HCT116 (cell line): ENCODE measurements at regions not wholly inside any gene's neighbourhood (a gene's known extent, or its start where the extent isn't known, plus 50 kb on each side); places are given as distances from the start of the nearest gene placed in this dataset.
"Not testable (repeated sequence)": the region's sequence is repeated elsewhere in the genome, so short reads cannot be mapped to it uniquely, and the experiment has no call there.

Experiments used
- ATAC-seq: fragments of 200-7000 bp; cut with Tn5 transposase; 2 replicates; pipeline ENCODE4 v1.9.1; 2020; ENCODE audit warnings: mild to moderate bottlenecking, moderate library complexity
- BruUV-seq: library from RNA; stranded (reverse); fragments of 400-500 nt; replicated peaks from 2 replicates; lab custom pipeline; 2021; lab: Mats Ljungman, UMichigan
- CTCF ChIA-PET: fragments of 300-600 bp; sonication (Branson Sonifier 250); formaldehyde crosslinking; loops from one replicate; lab custom pipeline; 2021; ENCODE audit warnings: antibody characterized with exemption; lab: Charles Lee
- POLR2A ChIA-PET: fragments of 300-600, 350-600 bp; sonication (Branson Sonifier 250); formaldehyde crosslinking; loops from one replicate; lab custom pipeline; 2021; ENCODE audit warnings: antibody characterized with exemption; lab: Charles Lee
- RAD21 ChIA-PET, 2 experiments: fragments of 300-600 bp; sonication (Branson Sonifier 250); formaldehyde crosslinking; loops; one replicate each; lab custom pipeline; 2023; ENCODE audit warnings: low total read pairs in 2 of 2; ENCODE audit not compliant: uncharacterized antibody in 2 of 2, unreplicated experiment in 2 of 2, low non-redundant PET in 1 of 2; lab: Charles Lee
- DNase-seq: peaks from one replicate; pipeline ENCODE4 v3.0.0-alpha.2; 2010; ENCODE audit warnings: low read depth, low spot score
- H2AFZ ChIP-seq: fragments of 200-600 bp; shearing (Covaris generic), sonication (generic); 2 replicates; pipeline ENCODE4 v1.6.1; 2017; ENCODE audit warnings: low read depth, mixed run types, mixed read lengths, antibody characterized with exemption, low read length; ENCODE audit not compliant: poor library complexity, severe bottlenecking
- H3K27ac ChIP-seq: 2 replicates; pipeline ENCODE4 v1.5.1; 2012; ENCODE audit warnings: low read depth, low read length
- H3K27me3 ChIP-seq: fragments of 200-600 bp; sonication (generic); 2 replicates; pipeline ENCODE4 v1.6.1; 2016; ENCODE audit warnings: mixed run types, low read length, mixed read lengths; ENCODE audit not compliant: insufficient read depth
- H3K36me3 ChIP-seq, 2 experiments: fragments of 200-500 bp in 1 of 2; fragments of 200-600 bp in 1 of 2; sonication (Bioruptor generic) in 1 of 2; sonication (generic) in 1 of 2; 2 replicates each; pipeline versions ENCODE4 v1.5.1 to v1.6.1; 2014 to 2016; ENCODE audit warnings: low read length in 2 of 2, inconsistent platforms in 1 of 2, mixed read lengths in 1 of 2, mixed run types in 1 of 2; ENCODE audit not compliant: insufficient read depth in 2 of 2, control insufficient read depth in 1 of 2
- H3K4me1 ChIP-seq, 2 experiments: fragments of 200-600 bp in 1 of 2; sonication (generic) in 1 of 2; 2 replicates each; pipeline versions ENCODE4 v1.5.1 to v1.6.1; 2012 to 2017; ENCODE audit warnings: low read length in 2 of 2, inconsistent platforms in 1 of 2, mild to moderate bottlenecking in 1 of 2, mixed read lengths in 1 of 2, mixed run types in 1 of 2, moderate library complexity in 1 of 2; ENCODE audit not compliant: insufficient read depth in 2 of 2, control insufficient read depth in 1 of 2
- H3K4me2 ChIP-seq: fragments of 200-600 bp; sonication (generic); 2 replicates; pipeline ENCODE4 v1.6.1; 2017; ENCODE audit warnings: mixed run types, low read length, mixed read lengths
- H3K4me3 ChIP-seq, 2 experiments: fragments of 200-600 bp in 1 of 2; sonication (generic) in 1 of 2; replicated peaks in 1 of 2; 2 replicates each; pipeline ENCODE4 v1.5.1; 2011 to 2016; ENCODE audit warnings: low read length in 2 of 2, control low read depth in 1 of 2, low read depth in 1 of 2, mild to moderate bottlenecking in 1 of 2, mixed read lengths in 1 of 2, mixed run types in 1 of 2
- H3K79me2 ChIP-seq: fragments of 200-600 bp; sonication (generic); 2 replicates; pipeline ENCODE4 v1.6.1; 2017; ENCODE audit warnings: mild to moderate bottlenecking, mixed run types, low read length, moderate library complexity, mixed read lengths; ENCODE audit not compliant: insufficient read depth
- H3K9ac ChIP-seq: fragments of 200-600 bp; sonication (generic); 2 replicates; pipeline ENCODE4 v1.6.1; 2016; ENCODE audit warnings: low read length, mixed read lengths
- H3K9me2 ChIP-seq: fragments of 200-600 bp; sonication (generic), shearing (Covaris generic); 2 replicates; pipeline ENCODE4 v1.6.1; 2017; ENCODE audit warnings: mixed run types, mild to moderate bottlenecking, moderate library complexity; ENCODE audit not compliant: insufficient read depth
- H3K9me3 ChIP-seq, 2 experiments: fragments of 200-500 bp in 1 of 2; fragments of 200-600 bp in 1 of 2; sonication (Bioruptor generic) in 1 of 2; sonication (generic) in 1 of 2; 2 replicates each; pipeline ENCODE4 v1.6.1; 2014 to 2017; ENCODE audit warnings: low read length in 2 of 2, mixed read lengths in 2 of 2, inconsistent platforms in 1 of 2, low read depth in 1 of 2, mild to moderate bottlenecking in 1 of 2, mixed run types in 1 of 2, moderate library complexity in 1 of 2; ENCODE audit not compliant: control insufficient read depth in 1 of 2, insufficient read depth in 1 of 2
- H4K20me1 ChIP-seq: fragments of 200-600 bp; sonication (generic), shearing (Covaris generic); 2 replicates; pipeline ENCODE4 v1.6.1; 2017; ENCODE audit warnings: mixed run types, mild to moderate bottlenecking, moderate library complexity; ENCODE audit not compliant: insufficient read depth
- FOSL1 ChIP-seq: IDR thresholded peaks from 2 replicates; pipeline ENCODE4 v1.6.1; 2012; ENCODE audit warnings: low read depth
- MAX ChIP-seq: IDR thresholded peaks from 2 replicates; pipeline ENCODE4 v1.6.1; 2012
- POLR2A ChIP-seq: IDR thresholded peaks from 2 replicates; pipeline ENCODE4 v1.7.0; 2011; ENCODE audit warnings: borderline replicate concordance; ENCODE audit not compliant: insufficient read depth, insufficient read length; ENCODE audit errors: extremely low read depth
- POLR2AphosphoS5 ChIP-seq: IDR thresholded peaks from 2 replicates; pipeline ENCODE4 v1.6.1; 2011; ENCODE audit warnings: mild to moderate bottlenecking, low read depth, low read length, moderate library complexity
- RAD21 ChIP-seq: IDR thresholded peaks from 2 replicates; pipeline ENCODE4 v1.6.1; 2012; ENCODE audit warnings: low read depth, mild to moderate bottlenecking
- SIN3A ChIP-seq: IDR thresholded peaks from 2 replicates; pipeline ENCODE4 v1.6.1; 2012; ENCODE audit warnings: low read depth
- SRF ChIP-seq: IDR thresholded peaks from 2 replicates; pipeline ENCODE4 v1.6.1; 2012; ENCODE audit warnings: low read depth
- ZNF274 ChIP-seq: fragments of 200-500 bp; sonication (Bioruptor generic); IDR thresholded peaks from 2 replicates; pipeline ENCODE4 v1.6.1; 2014; ENCODE audit warnings: mild to moderate bottlenecking, low read depth, low read length, inconsistent platforms
- intact Hi-C: fragments of 100-400 bp; cut with micrococcal nuclease; formaldehyde crosslinking; loops from 2 replicates; pipeline ENCODE4 v1.10.0; 2022
- TF ChIP-seq, protein P1 (sequence below): IDR thresholded peaks from 2 replicates; pipeline ENCODE4 v1.6.1; 2012
- TF ChIP-seq, protein P2 (sequence below), 3 experiments: fragments of 200-600 bp in 1 of 3; sonication (generic) in 1 of 3; IDR thresholded peaks in 2 of 3; conservative IDR thresholded peaks in 1 of 3; 2 replicates each; pipeline ENCODE4 v1.5.1; 2012 to 2017; ENCODE audit warnings: low read depth in 2 of 3, low read length in 2 of 3, antibody characterized with exemption in 1 of 3, borderline replicate concordance in 1 of 3, control low read depth in 1 of 3, mild to moderate bottlenecking in 1 of 3, mixed read lengths in 1 of 3, mixed run types in 1 of 3, moderate library complexity in 1 of 3; ENCODE audit not compliant: insufficient read depth in 1 of 3
- TF ChIP-seq, protein P3 (sequence below): IDR thresholded peaks from 2 replicates; pipeline ENCODE4 v1.6.1; 2012; ENCODE audit warnings: low read depth

DNA sequence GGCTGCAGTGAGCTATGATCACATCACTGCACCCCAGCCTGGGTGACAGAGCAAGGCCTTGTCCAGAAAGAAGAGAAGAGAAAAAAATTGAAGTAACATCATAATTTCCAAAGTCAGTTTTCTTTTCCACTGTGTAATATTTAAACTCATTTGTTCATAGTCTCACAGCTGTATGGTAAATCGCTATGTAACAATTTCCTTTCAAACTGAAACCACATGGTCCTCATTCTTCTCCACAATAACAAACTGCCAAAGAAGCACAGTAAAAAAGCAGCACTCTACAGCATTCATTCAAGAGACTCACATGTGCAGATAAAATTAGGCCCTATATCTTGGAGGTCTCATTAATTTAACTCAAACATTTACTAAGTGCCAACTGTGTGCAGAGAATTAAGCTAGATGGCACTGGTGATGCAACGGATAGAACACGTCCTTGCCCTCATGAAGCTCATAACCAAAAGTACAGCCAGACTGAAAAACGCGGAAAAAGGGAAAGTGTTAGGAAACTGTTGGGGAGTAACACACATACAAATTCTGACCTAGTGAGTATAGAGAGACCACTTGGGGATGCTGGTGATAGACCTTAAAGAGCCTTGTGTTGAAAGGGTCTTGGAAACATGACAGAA, 174.0 kb upstream of the KCTD7 start:
- Histone ChIP-seq H3K4me3 (no peak overlapping the region), H3K27me3 (no peaks in the 10 kb centered on the region)
- TF ChIP-seq SIN3A (no peak), POLR2A (no peak), ZNF274 (no peak), SRF (no peak), RAD21 (no peak), MAX (no peak), FOSL1 (no peak), POLR2AphosphoS5 (no peak)
- TF ChIP-seq, protein P1, sequence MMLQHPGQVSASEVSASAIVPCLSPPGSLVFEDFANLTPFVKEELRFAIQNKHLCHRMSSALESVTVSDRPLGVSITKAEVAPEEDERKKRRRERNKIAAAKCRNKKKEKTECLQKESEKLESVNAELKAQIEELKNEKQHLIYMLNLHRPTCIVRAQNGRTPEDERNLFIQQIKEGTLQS = no peak
- TF ChIP-seq, protein P2, sequence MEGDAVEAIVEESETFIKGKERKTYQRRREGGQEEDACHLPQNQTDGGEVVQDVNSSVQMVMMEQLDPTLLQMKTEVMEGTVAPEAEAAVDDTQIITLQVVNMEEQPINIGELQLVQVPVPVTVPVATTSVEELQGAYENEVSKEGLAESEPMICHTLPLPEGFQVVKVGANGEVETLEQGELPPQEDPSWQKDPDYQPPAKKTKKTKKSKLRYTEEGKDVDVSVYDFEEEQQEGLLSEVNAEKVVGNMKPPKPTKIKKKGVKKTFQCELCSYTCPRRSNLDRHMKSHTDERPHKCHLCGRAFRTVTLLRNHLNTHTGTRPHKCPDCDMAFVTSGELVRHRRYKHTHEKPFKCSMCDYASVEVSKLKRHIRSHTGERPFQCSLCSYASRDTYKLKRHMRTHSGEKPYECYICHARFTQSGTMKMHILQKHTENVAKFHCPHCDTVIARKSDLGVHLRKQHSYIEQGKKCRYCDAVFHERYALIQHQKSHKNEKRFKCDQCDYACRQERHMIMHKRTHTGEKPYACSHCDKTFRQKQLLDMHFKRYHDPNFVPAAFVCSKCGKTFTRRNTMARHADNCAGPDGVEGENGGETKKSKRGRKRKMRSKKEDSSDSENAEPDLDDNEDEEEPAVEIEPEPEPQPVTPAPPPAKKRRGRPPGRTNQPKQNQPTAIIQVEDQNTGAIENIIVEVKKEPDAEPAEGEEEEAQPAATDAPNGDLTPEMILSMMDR (IDR thresholded peaks at IDR 0.05 in 2 of 3, conservative IDR thresholded peaks at IDR 0.05 in 1 of 3; ENCODE audit: borderline replicate concordance in 1 of 3, insufficient read depth in 1 of 3, low read depth in 2 of 3, low read length in 2 of 3) = no peak
- TF ChIP-seq, protein P3, sequence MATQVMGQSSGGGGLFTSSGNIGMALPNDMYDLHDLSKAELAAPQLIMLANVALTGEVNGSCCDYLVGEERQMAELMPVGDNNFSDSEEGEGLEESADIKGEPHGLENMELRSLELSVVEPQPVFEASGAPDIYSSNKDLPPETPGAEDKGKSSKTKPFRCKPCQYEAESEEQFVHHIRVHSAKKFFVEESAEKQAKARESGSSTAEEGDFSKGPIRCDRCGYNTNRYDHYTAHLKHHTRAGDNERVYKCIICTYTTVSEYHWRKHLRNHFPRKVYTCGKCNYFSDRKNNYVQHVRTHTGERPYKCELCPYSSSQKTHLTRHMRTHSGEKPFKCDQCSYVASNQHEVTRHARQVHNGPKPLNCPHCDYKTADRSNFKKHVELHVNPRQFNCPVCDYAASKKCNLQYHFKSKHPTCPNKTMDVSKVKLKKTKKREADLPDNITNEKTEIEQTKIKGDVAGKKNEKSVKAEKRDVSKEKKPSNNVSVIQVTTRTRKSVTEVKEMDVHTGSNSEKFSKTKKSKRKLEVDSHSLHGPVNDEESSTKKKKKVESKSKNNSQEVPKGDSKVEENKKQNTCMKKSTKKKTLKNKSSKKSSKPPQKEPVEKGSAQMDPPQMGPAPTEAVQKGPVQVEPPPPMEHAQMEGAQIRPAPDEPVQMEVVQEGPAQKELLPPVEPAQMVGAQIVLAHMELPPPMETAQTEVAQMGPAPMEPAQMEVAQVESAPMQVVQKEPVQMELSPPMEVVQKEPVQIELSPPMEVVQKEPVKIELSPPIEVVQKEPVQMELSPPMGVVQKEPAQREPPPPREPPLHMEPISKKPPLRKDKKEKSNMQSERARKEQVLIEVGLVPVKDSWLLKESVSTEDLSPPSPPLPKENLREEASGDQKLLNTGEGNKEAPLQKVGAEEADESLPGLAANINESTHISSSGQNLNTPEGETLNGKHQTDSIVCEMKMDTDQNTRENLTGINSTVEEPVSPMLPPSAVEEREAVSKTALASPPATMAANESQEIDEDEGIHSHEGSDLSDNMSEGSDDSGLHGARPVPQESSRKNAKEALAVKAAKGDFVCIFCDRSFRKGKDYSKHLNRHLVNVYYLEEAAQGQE = no peak
- TF ChIP-seq, all 23 proteins: peak for 0
- Histone ChIP-seq H3K9me3 (no peaks in the 10 kb centered on the region), H2AFZ (no peak overlapping the region), H3K9me2 (no peaks in the 10 kb centered on the region), H3K27ac (no peak overlapping the region), H3K4me2 (no peak overlapping the region), H3K4me1 (no peaks in the 10 kb centered on the region), H3K79me2 (no peaks in the 10 kb centered on the region), H3K9ac (no peak overlapping the region), H3K36me3 (no peaks in the 10 kb centered on the region), H4K20me1 (no peaks in the 10 kb centered on the region)
- no TSS peak for BruUV-seq
- ChIA-PET POLR2A (no interaction called here), CTCF (no interaction called here), RAD21 (no interaction called here)
- no peak for ATAC-seq
- intact Hi-C loops = no loop called here
- no peak for DNase-seq

DNA sequence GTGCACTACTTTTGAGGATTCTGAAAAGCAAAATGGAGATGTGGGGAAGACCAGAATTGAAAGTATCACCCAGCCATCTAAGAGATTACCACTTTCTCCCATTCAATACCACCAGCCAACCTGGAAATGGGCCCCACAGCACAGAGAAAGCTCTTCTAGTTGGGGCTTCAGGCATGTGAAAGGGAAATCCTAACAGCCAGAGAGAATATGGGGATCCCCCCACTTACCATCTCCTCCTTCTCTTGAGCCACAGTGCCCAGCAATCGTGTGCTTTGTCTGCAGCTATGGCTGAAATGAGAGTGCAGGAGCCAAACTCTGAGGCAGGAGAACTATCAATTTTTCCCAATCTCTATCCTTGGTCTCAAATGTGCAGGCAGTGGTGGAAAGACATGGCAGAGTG, 173.2 kb upstream of the KCTD7 start:
- BruUV-seq, CTCF ChIA-PET, H3K79me2 ChIP-seq: not testable (repeated sequence)

More for the DNA sequence above, 173.2 kb upstream of the KCTD7 start:
- ATAC-seq, H3K9ac ChIP-seq, H4K20me1 ChIP-seq, intact Hi-C loops, H3K4me3 ChIP-seq, H3K36me3 ChIP-seq, RAD21 ChIA-PET, POLR2A ChIA-PET, H2AFZ ChIP-seq, H3K4me2 ChIP-seq, H3K27me3 ChIP-seq, H3K4me1 ChIP-seq, DNase-seq, H3K9me2 ChIP-seq, H3K27ac ChIP-seq, H3K9me3 ChIP-seq: not testable (repeated sequence)
